Stimulated activated naive CD8-positive, alpha-beta T cell treated with anti-CD3 and anti-CD28 coated beads, Interleukin-15, amount 100 ng/mL, for 72 hours (primary cell): ENCODE measurements at regions not wholly inside any gene's neighbourhood (a gene's known extent, or its start where the extent isn't known, plus 50 kb on each side); places are given as distances from the start of the nearest gene placed in this dataset.

Source experiments
- ATAC-seq: fragments of 150-1000 bp; cut with Tn5 transposase; 2 replicates; pipeline ENCODE4 v1.10.0; 2021; ENCODE audit warnings: mild to moderate bottlenecking, moderate library complexity
- DNase-seq, 2 donors: peaks; one replicate each; pipeline ENCODE4 v3.0.0; 2021 to 2022
- H3K27ac Mint-ChIP-seq, 2 donors: one replicate each; pipeline ENCODE4 v1.8.0; 2022; ENCODE audit warnings: mild to moderate bottlenecking in 2 of 2, mixed read lengths in 2 of 2, moderate library complexity in 2 of 2
- H3K27me3 Mint-ChIP-seq: one replicate; pipeline ENCODE4 v1.8.0; 2022; ENCODE audit warnings: mixed read lengths
- H3K4me1 Mint-ChIP-seq: one replicate; pipeline ENCODE4 v1.8.0; 2022; ENCODE audit warnings: mild to moderate bottlenecking, mixed read lengths
- H3K4me3 Mint-ChIP-seq, 2 donors: one replicate each; pipeline ENCODE4 v1.8.0; 2022; ENCODE audit warnings: mild to moderate bottlenecking in 2 of 2, mixed read lengths in 2 of 2, moderate library complexity in 1 of 2
- H3K9me3 Mint-ChIP-seq, 2 donors: one replicate each; pipeline ENCODE4 v1.8.0; 2022; ENCODE audit warnings: mixed read lengths in 2 of 2

GRCh38 chr5:143586781-143587362 is 183.4 kb upstream of the NR3C1 start:
- H3K9me3 Mint-ChIP-seq: no peaks in the 10 kb centered on the region
- peaks cover 57% of the 10 kb centered on the region for H3K4me1 Mint-ChIP-seq
- ATAC-seq: no peak
- no peak for DNase-seq
- H3K27ac Mint-ChIP-seq: peak overlapping the region in 1 of 2 donors; percentile 73
- no peak overlapping the region for H3K4me3 Mint-ChIP-seq
- peaks cover 4% of the 10 kb centered on the region for H3K27me3 Mint-ChIP-seq

- Mint-ChIP-seq H3K4me1 (peaks cover 57% of the 10 kb centered on the region), H3K27ac (peak overlapping the region; percentile 53 to 79), H3K4me3 (no peak overlapping the region), H3K9me3 (no peaks in the 10 kb centered on the region), H3K27me3 (peaks cover 12% of the 10 kb centered on the region)
- ATAC-seq (peak; percentile 70), DNase-seq (no peak)
These were observed 182.5 kb upstream of the NR3C1 start for GRCh38 chr5:143585970-143586369.

GRCh38 chr5:143583409-143583808 is 179.9 kb upstream of the NR3C1 start:
- Mint-ChIP-seq H3K4me3 (no peak overlapping the region), H3K27me3 (peaks cover 12% of the 10 kb centered on the region), H3K4me1 (peaks cover 46% of the 10 kb centered on the region), H3K9me3 (peaks cover 5 to 7% of the 10 kb centered on the region in 2 donors), H3K27ac (no peak overlapping the region)
- DNase-seq (no peak), ATAC-seq (peak; percentile 71)

GRCh38 chr5:143582869-143583268 is 179.4 kb upstream of the NR3C1 start:
- ATAC-seq: no peak
- Mint-ChIP-seq H3K27ac (no peak overlapping the region), H3K9me3 (peaks cover 5 to 7% of the 10 kb centered on the region in 2 donors), H3K4me3 (no peak overlapping the region), H3K27me3 (peaks cover 12% of the 10 kb centered on the region), H3K4me1 (peaks cover 41% of the 10 kb centered on the region)
- DNase-seq: no peak

- H3K4me3 Mint-ChIP-seq: no peak overlapping the region
- ATAC-seq (no peak), DNase-seq (no peak)
- peaks cover 12% of the 10 kb centered on the region for H3K27me3 Mint-ChIP-seq
- peaks cover 5 to 7% of the 10 kb centered on the region in 2 donors for H3K9me3 Mint-ChIP-seq
- no peak overlapping the region for H3K27ac Mint-ChIP-seq
- H3K4me1 Mint-ChIP-seq: peaks cover 36% of the 10 kb centered on the region
These were observed 178.7 kb upstream of the NR3C1 start for GRCh38 chr5:143582176-143582575.

- no peak overlapping the region for H3K4me3 Mint-ChIP-seq
- H3K9me3 Mint-ChIP-seq: peaks cover 5 to 7% of the 10 kb centered on the region in 2 donors
- DNase-seq (no peak), ATAC-seq (no peak)
- H3K27ac Mint-ChIP-seq: no peak overlapping the region
- H3K4me1 Mint-ChIP-seq: peaks cover 30% of the 10 kb centered on the region
- peaks cover 12% of the 10 kb centered on the region for H3K27me3 Mint-ChIP-seq
These were observed 178.2 kb upstream of the NR3C1 start for GRCh38 chr5:143581649-143582048.

- ATAC-seq: no peak
- no peak for DNase-seq
- peaks cover 25% of the 10 kb centered on the region for H3K4me1 Mint-ChIP-seq
- H3K4me3 Mint-ChIP-seq: no peak overlapping the region
- peak overlapping the region in 1 of 2 donors; percentile 56 for H3K27ac Mint-ChIP-seq
- H3K27me3 Mint-ChIP-seq: peaks cover 12% of the 10 kb centered on the region
- H3K9me3 Mint-ChIP-seq: peaks cover 5 to 7% of the 10 kb centered on the region in 2 donors
These were observed 177.7 kb upstream of the NR3C1 start for GRCh38 chr5:143581147-143581546.

GRCh38 chr5:143576711-143577484 is 173.4 kb upstream of the NR3C1 start:
- Mint-ChIP-seq H3K4me1 (no peaks in the 10 kb centered on the region), H3K4me3 (no peak overlapping the region), H3K27ac (no peak overlapping the region), H3K27me3 (peaks cover 8% of the 10 kb centered on the region), H3K9me3 (peaks cover 5 to 7% of the 10 kb centered on the region in 2 donors)
- DNase-seq (no peak), ATAC-seq (no peak)

- no peak overlapping the region for H3K27ac Mint-ChIP-seq
- DNase-seq (no peak), ATAC-seq (no peak)
- peaks cover 5 to 7% of the 10 kb centered on the region in 2 donors for H3K9me3 Mint-ChIP-seq
- H3K27me3 Mint-ChIP-seq: peaks cover 8% of the 10 kb centered on the region
- no peaks in the 10 kb centered on the region for H3K4me1 Mint-ChIP-seq
- no peak overlapping the region for H3K4me3 Mint-ChIP-seq
These were observed 171.8 kb upstream of the NR3C1 start for GRCh38 chr5:143575286-143575685.

GRCh38 chr5:143574236-143574635 is 170.8 kb upstream of the NR3C1 start:
- no peaks in the 10 kb centered on the region for H3K9me3 Mint-ChIP-seq
- peaks cover 5% of the 10 kb centered on the region for H3K4me1 Mint-ChIP-seq
- H3K27me3 Mint-ChIP-seq: peaks cover 8% of the 10 kb centered on the region
- DNase-seq (no peak), ATAC-seq (no peak)
- H3K27ac Mint-ChIP-seq: no peak overlapping the region
- no peak overlapping the region for H3K4me3 Mint-ChIP-seq

- Mint-ChIP-seq H3K27me3 (peaks cover 8% of the 10 kb centered on the region), H3K4me3 (no peak overlapping the region), H3K4me1 (peaks cover 5% of the 10 kb centered on the region), H3K27ac (no peak overlapping the region), H3K9me3 (no peaks in the 10 kb centered on the region)
- no peak for DNase-seq
- ATAC-seq: no peak
These were observed 170.2 kb upstream of the NR3C1 start for GRCh38 chr5:143573568-143574170.

GRCh38 chr5:143572671-143573070 is 169.2 kb upstream of the NR3C1 start:
- peaks cover 8% of the 10 kb centered on the region for H3K27me3 Mint-ChIP-seq
- DNase-seq (no peak), ATAC-seq (no peak)
- H3K9me3 Mint-ChIP-seq: no peaks in the 10 kb centered on the region
- H3K4me3 Mint-ChIP-seq: no peak overlapping the region
- peaks cover 5% of the 10 kb centered on the region for H3K4me1 Mint-ChIP-seq
- no peak overlapping the region for H3K27ac Mint-ChIP-seq

- Mint-ChIP-seq H3K4me3 (no peak overlapping the region), H3K4me1 (peaks cover 5% of the 10 kb centered on the region), H3K9me3 (no peaks in the 10 kb centered on the region), H3K27me3 (peaks cover 8% of the 10 kb centered on the region), H3K27ac (no peak overlapping the region)
- ATAC-seq: no peak
- DNase-seq: no peak
These were observed 168.4 kb upstream of the NR3C1 start for GRCh38 chr5:143571642-143572624.

- Mint-ChIP-seq H3K27ac (peak overlapping the region in 1 of 2 donors; percentile 35), H3K4me3 (no peak overlapping the region), H3K27me3 (peaks cover 8% of the 10 kb centered on the region), H3K9me3 (no peaks in the 10 kb centered on the region), H3K4me1 (peaks cover 5% of the 10 kb centered on the region)
- DNase-seq (no peak), ATAC-seq (no peak)
These were observed 167.5 kb upstream of the NR3C1 start for GRCh38 chr5:143570989-143571388.
